ENCODE measurements at regions not wholly inside any gene's neighbourhood (a gene's known extent, or its start where the extent isn't known, plus 50 kb on each side); places are given as distances from the start of the nearest gene placed in this dataset.

- no peak for TF ChIP-seq CTCF (IDR thresholded peaks at IDR 0.05; ENCODE audit: insufficient read depth, low read depth, low read length, missing control alignments)
- no peak overlapping the region for H3K4me3 ChIP-seq (ENCODE audit: low read length)
- DNase-seq (ENCODE audit: low read depth): no peak
These were observed 108.7 kb upstream of the OTX2 start for GRCh38 chr14:56918849-56919574.

GRCh38 chr14:56905282-56905681 is 95.0 kb upstream of the OTX2 start:
- H3K4me3 ChIP-seq (ENCODE audit: low read length): no peak overlapping the region
- DNase-seq (ENCODE audit: low read depth): no peak
- TF ChIP-seq CTCF (IDR thresholded peaks at IDR 0.05; ENCODE audit: insufficient read depth, low read depth, low read length, missing control alignments): no peak

- H3K4me3 ChIP-seq (ENCODE audit: low read length): no peak overlapping the region
- no peak for DNase-seq (ENCODE audit: low read depth)
- TF ChIP-seq CTCF (IDR thresholded peaks at IDR 0.05; ENCODE audit: insufficient read depth, low read depth, low read length, missing control alignments): no peak
These were observed 93.2 kb upstream of the OTX2 start for GRCh38 chr14:56903304-56903969.

- TF ChIP-seq CTCF (IDR thresholded peaks at IDR 0.05; ENCODE audit: insufficient read depth, low read depth, low read length, missing control alignments): no peak
- no peak overlapping the region for H3K4me3 ChIP-seq (ENCODE audit: low read length)
- DNase-seq (ENCODE audit: low read depth): no peak
These were observed 92.1 kb upstream of the OTX2 start for GRCh38 chr14:56902385-56902784.

GRCh38 chr14:56900726-56901125 is 90.4 kb upstream of the OTX2 start:
- TF ChIP-seq CTCF (IDR thresholded peaks at IDR 0.05; ENCODE audit: insufficient read depth, low read depth, low read length, missing control alignments): no peak
- no peak overlapping the region for H3K4me3 ChIP-seq (ENCODE audit: low read length)
- DNase-seq (ENCODE audit: low read depth): no peak

- DNase-seq (ENCODE audit: low read depth): no peak
- H3K4me3 ChIP-seq (ENCODE audit: low read length): no peak overlapping the region
- TF ChIP-seq CTCF (IDR thresholded peaks at IDR 0.05; ENCODE audit: insufficient read depth, low read depth, low read length, missing control alignments): no peak
These were observed 89.5 kb upstream of the OTX2 start for GRCh38 chr14:56899829-56900228.

- no peak overlapping the region for H3K4me3 ChIP-seq (ENCODE audit: low read length)
- TF ChIP-seq CTCF (IDR thresholded peaks at IDR 0.05; ENCODE audit: insufficient read depth, low read depth, low read length, missing control alignments): no peak
- peak; percentile 4 for DNase-seq (ENCODE audit: low read depth)
These were observed 86.6 kb upstream of the OTX2 start for GRCh38 chr14:56896922-56897321.
